Endodermal cell (in vitro differentiated cells): ENCODE measurements at regions not wholly inside any gene's neighbourhood (a gene's known extent, or its start where the extent isn't known, plus 50 kb on each side); places are given as distances from the start of the nearest gene placed in this dataset.

ENCODE experiments used
- DNase-seq: peaks from one replicate; pipeline ENCODE4 v3.0.0-alpha.2; 2017
- H3K27ac ChIP-seq: 2 replicates; pipeline ENCODE4 v1.5.1; 2013; ENCODE audit warnings: mild to moderate bottlenecking, low read depth, low read length, moderate library complexity
- H3K27me3 ChIP-seq: 2 replicates; pipeline ENCODE4 v1.6.1; 2013; ENCODE audit warnings: mild to moderate bottlenecking, low read length, moderate library complexity; ENCODE audit not compliant: insufficient read depth, control insufficient read depth, poor library complexity, severe bottlenecking
- H3K36me3 ChIP-seq: 2 replicates; pipeline ENCODE4 v1.7.0; 2013; ENCODE audit warnings: mild to moderate bottlenecking, low read length, moderate library complexity; ENCODE audit not compliant: control insufficient read depth, insufficient read depth
- H3K4me1 ChIP-seq: one replicate; pipeline ENCODE4 v1.7.0; 2013; ENCODE audit warnings: low read length; ENCODE audit not compliant: control insufficient read depth, insufficient read depth
- H3K4me3 ChIP-seq: 2 replicates; pipeline ENCODE4 v1.5.1; 2013; ENCODE audit warnings: mild to moderate bottlenecking, low read length, moderate library complexity
- H3K9ac ChIP-seq: 2 replicates; pipeline ENCODE4 v1.6.1; 2013; ENCODE audit warnings: mild to moderate bottlenecking, low read length, moderate library complexity; ENCODE audit not compliant: poor library complexity, severe bottlenecking; ENCODE audit errors: extremely low read depth
- H3K9me3 ChIP-seq: 2 replicates; pipeline ENCODE4 v1.6.1; 2013; ENCODE audit warnings: mild to moderate bottlenecking, low read length, moderate library complexity; ENCODE audit not compliant: control insufficient read depth
- H3K27ac Mint-ChIP-seq: 2 replicates; pipeline ENCODE4 v1.8.0; 2020; ENCODE audit warnings: mixed read lengths
- H3K27me3 Mint-ChIP-seq: 2 replicates; pipeline ENCODE4 v1.8.0; 2021; ENCODE audit warnings: mild to moderate bottlenecking, mixed read lengths; ENCODE audit not compliant: insufficient read depth
- H3K36me3 Mint-ChIP-seq: 2 replicates; pipeline ENCODE4 v1.8.0; 2020; ENCODE audit warnings: low read depth, mixed read lengths
- H3K4me1 Mint-ChIP-seq: 2 replicates; pipeline ENCODE4 v1.8.0; 2020; ENCODE audit warnings: mixed read lengths
- H3K4me3 Mint-ChIP-seq: 2 replicates; pipeline ENCODE4 v1.8.0; 2020; ENCODE audit warnings: mild to moderate bottlenecking, moderate library complexity, mixed read lengths
- H3K9me3 Mint-ChIP-seq: 2 replicates; pipeline ENCODE4 v1.8.0; 2020; ENCODE audit warnings: mild to moderate bottlenecking, mixed read lengths
- WGBS, 2 experiments: methylation state at CpG; one replicate each; pipeline versions ENCODE4 v1.1.5 to v1.1.7; 2013; ENCODE audit warnings: missing lambda C conversion rate in 2 of 2, mixed read lengths in 1 of 2; ENCODE audit not compliant: insufficient coverage in 1 of 2, insufficient read length in 1 of 2; 5-methylcytosine and 5-hydroxymethylcytosine counted together
- TF ChIP-seq, protein P1 (sequence below): fragments of 200-600 bp; sonication (generic); conservative IDR thresholded peaks from 2 replicates; pipeline ENCODE4 v1.5.0; 2021; ENCODE audit warnings: antibody characterized with exemption, mild to moderate bottlenecking

DNA sequence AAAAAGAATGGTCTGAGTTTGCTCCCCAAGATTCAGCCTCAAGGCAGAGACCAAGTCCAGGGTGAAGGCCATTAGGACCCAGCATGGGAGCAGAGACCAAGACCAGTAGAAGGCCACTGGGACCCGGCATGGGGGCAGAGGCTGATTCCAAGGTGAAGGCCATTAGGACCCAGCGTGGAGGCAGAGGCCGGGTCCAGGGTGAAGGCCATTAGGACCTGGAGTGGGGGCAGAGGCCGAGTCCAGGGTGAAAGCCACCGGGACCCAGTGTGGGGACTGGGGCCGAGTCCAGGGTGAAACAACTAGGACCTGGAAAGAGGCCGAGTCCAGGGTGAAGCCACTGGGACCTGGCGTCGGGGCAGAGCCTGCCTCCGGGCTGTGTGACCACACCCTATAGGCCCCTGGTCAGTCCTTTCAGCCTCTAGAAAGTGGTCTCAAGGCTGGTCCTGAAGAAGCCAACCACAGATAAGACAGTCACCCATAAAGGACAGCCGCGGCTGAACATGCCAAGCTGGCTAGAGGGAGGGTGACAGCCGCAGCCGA is 113.8 kb upstream of the SALL3 start:
- Histone ChIP-seq H3K4me1 (no peaks in the 10 kb centered on the region), H3K27ac (no peak overlapping the region), H3K36me3 (no peaks in the 10 kb centered on the region), H3K9me3 (no peaks in the 10 kb centered on the region), H3K9ac (no peak overlapping the region), H3K27me3 (no peaks in the 10 kb centered on the region), H3K4me3 (no peak overlapping the region)
- no peak for DNase-seq
- Mint-ChIP-seq H3K9me3 (no peaks in the 10 kb centered on the region), H3K27ac (no peak overlapping the region), H3K4me3 (no peak overlapping the region), H3K4me1 (no peaks in the 10 kb centered on the region), H3K27me3 (peaks cover 4% of the 10 kb centered on the region), H3K36me3 (no peaks in the 10 kb centered on the region)
- TF ChIP-seq, protein P1, sequence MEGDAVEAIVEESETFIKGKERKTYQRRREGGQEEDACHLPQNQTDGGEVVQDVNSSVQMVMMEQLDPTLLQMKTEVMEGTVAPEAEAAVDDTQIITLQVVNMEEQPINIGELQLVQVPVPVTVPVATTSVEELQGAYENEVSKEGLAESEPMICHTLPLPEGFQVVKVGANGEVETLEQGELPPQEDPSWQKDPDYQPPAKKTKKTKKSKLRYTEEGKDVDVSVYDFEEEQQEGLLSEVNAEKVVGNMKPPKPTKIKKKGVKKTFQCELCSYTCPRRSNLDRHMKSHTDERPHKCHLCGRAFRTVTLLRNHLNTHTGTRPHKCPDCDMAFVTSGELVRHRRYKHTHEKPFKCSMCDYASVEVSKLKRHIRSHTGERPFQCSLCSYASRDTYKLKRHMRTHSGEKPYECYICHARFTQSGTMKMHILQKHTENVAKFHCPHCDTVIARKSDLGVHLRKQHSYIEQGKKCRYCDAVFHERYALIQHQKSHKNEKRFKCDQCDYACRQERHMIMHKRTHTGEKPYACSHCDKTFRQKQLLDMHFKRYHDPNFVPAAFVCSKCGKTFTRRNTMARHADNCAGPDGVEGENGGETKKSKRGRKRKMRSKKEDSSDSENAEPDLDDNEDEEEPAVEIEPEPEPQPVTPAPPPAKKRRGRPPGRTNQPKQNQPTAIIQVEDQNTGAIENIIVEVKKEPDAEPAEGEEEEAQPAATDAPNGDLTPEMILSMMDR, result no peak
- 93 to 98% methylated on average over 11 to 14 of the region's 14 CpGs for WGBS, 2 experiments

DNA sequence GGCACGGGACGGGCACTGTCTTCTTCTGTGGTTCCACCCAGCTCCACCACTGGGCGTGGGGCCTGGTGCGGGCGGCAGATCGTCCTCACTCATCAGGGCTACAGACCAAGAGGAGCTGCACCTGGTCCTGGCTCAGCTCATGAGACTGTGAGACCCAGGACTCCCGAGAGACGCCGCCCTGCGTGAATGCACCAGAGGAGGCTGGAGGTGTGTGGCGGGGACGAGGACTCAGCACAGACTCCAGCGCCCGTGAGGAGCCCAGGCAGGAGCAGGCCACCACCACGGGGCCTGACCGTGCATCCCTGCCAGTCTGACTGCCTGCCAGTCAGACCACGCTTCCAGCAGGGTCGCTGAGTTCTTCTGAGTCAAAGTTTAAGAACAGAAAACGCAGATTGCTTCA is 112.5 kb upstream of the SALL3 start:
- Histone ChIP-seq H3K36me3 (no peaks in the 10 kb centered on the region), H3K4me1 (no peaks in the 10 kb centered on the region), H3K9me3 (no peaks in the 10 kb centered on the region), H3K4me3 (no peak overlapping the region), H3K27ac (no peak overlapping the region), H3K27me3 (no peaks in the 10 kb centered on the region), H3K9ac (no peak overlapping the region)
- no peak for DNase-seq
- 94 to 98% methylated on average over 13 to 19 of the region's 19 CpGs for WGBS, 2 experiments
- Mint-ChIP-seq H3K4me3 (no peak overlapping the region), H3K27me3 (peaks cover 1% of the 10 kb centered on the region), H3K27ac (no peak overlapping the region), H3K36me3 (no peaks in the 10 kb centered on the region), H3K9me3 (no peaks in the 10 kb centered on the region), H3K4me1 (no peaks in the 10 kb centered on the region)
- TF ChIP-seq, protein P1, result no peak

DNA sequence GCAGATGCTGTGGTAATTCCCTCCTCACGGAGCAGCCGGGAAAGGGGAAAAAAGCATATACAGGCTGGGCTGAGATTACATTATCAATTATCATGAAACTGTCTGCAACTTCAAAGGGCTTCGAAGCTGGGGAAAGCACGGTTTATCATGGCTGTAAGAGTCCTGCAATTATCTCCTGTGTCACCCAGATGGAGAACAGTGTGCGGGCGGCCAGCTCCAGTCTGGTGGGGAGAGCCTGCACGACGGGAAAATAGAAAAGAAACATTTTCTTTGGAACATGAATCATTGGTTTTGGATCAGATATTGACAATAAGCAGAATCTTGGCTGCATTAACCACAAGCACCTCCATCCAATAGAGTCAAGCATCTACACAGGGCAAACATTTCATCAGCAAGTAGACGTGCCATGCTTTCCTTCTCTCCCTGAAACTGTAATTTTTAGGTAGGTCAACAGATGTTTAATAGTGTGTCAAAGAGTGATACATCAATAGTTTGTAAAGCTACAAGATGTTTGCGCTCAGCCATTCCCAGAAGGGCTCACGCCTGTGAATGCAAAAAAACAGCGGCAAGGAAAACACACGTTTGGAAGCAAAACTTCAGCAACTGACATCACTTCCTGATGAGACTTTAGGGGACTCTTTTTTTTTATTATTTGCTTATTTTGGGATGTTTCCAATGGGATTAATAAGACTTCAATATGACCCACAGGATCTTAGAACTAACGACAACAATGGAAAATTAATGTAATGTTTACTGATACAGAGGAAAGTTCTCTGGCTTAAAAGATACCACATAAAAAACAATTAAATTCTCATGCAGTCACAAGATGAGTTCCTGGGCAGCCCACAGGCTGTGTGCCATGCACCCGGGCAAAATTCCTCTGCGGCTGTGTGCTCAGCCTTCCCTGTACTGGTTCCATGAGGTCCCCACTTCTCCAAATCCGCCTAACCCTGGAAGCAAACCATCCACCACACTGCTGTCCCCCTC is 111.0 kb upstream of the SALL3 start:
- Histone ChIP-seq H3K36me3 (no peaks in the 10 kb centered on the region), H3K27me3 (no peaks in the 10 kb centered on the region), H3K9me3 (no peaks in the 10 kb centered on the region), H3K4me1 (no peaks in the 10 kb centered on the region), H3K4me3 (no peak overlapping the region), H3K9ac (no peak overlapping the region), H3K27ac (no peak overlapping the region)
- DNase-seq, result no peak
- Mint-ChIP-seq H3K9me3 (no peaks in the 10 kb centered on the region), H3K36me3 (no peaks in the 10 kb centered on the region), H3K27me3 (peaks cover 1% of the 10 kb centered on the region), H3K27ac (no peak overlapping the region), H3K4me1 (no peaks in the 10 kb centered on the region), H3K4me3 (no peak overlapping the region)
- TF ChIP-seq, protein P1, result no peak
- WGBS, 2 experiments, result 95 to 99% methylated on average over 9 to 16 of the region's 17 CpGs
